ENCODE measurements at regions not wholly inside any gene's neighbourhood (a gene's known extent, or its start where the extent isn't known, plus 50 kb on each side); places are given as distances from the start of the nearest gene placed in this dataset.
"Not testable (repeated sequence)": the region's sequence is repeated elsewhere in the genome, so short reads cannot be mapped to it uniquely, and the experiment has no call there.

DNA sequence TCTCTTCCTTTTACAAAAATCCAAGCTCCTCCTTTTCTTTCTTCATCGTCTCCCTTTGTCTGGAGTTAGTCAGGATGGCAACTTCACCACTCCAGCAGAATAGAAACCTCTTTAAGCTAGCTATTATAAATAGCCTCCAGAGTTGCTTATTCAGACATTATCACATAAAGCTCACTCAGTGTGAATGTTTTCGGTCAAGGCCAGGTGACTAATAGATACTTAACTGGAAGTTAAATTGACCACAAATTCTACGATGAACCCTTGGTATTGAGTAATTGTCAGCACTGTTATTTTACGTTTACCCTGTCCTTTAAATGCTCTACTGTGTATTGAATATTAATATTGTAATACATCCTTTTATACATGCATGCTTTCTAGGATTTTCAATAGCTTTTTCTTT is 340.4 kb downstream of the OTUD1 start:
- no peak for DNase-seq

DNA sequence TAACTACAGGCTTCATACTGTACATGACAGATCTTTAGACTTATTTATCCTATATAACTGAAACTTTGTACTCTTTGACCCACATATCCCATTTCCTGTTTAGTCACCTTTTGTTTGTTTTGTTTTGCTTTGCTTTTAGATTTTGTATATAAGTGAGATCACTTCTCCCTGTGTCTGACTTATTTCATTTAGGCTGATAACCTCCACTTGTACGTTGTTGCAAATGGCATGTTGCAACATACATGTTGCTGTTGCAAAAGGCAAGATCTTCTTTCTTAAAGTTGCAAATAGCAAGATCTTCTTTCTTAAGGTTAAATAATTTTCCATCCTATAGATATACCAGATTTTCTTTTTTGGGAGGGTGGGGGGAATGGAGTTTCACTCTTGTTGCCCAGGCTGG is 341.5 kb downstream of the OTUD1 start:
- DNase-seq = no peak

DNA sequence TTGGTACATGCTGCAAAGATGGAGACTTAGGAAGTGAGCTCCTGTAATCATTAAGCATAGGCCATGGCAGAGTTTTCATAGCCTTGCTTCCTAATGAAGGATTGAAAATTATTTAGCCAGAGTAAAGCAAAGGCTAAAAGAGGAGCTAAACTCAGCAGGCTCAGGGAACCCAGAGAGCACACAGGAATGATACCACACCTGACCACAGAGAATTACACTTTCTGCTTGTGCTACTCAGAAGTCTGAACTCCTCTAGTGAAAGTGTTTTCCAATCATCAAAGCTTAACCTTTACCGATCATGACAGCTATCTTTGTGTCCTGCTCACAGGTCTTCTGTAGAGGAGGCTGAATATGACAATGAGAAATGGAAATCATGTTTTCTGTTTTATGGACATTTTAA is 347.7 kb downstream of the OTUD1 start:
- no peak for DNase-seq

DNA sequence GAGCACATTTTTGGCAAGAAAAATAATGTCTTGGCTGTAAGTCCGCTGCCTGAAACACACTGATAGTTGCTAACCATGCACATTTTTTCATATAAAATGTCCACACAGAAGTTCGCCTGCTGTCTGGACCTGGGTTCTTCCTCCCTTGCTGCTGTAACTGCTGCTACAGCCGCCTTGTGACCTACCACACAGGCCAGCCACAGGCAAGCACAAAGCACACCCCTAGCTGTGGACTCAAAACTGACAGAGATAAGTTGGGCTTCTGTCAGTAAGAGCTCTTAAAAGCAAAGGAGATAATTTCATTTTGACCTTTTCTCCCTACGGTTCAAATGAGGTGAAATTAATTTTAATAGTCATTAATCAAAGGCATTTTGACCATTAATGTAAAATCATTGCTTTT is 354.7 kb downstream of the OTUD1 start:
- no peak for DNase-seq

DNA sequence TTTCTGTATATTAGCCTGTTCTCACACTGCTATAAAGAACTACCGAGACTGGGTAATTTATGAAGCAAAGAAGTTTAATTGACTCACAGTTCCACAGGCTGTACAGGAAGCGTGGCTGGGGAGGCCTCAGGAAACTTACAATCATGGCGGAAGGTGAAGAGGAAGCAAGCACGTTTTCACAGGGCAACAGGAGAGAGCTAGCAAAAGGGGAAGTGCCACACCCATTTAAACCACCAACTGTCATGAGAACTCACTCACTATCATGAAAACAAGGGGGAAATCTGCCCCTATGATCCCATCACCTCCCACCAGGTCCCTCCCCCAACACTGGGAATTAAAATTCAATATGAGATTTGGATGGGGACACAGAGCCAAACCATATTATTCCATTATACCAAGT is 358.6 kb downstream of the OTUD1 start:
- not testable (repeated sequence) for DNase-seq

DNA sequence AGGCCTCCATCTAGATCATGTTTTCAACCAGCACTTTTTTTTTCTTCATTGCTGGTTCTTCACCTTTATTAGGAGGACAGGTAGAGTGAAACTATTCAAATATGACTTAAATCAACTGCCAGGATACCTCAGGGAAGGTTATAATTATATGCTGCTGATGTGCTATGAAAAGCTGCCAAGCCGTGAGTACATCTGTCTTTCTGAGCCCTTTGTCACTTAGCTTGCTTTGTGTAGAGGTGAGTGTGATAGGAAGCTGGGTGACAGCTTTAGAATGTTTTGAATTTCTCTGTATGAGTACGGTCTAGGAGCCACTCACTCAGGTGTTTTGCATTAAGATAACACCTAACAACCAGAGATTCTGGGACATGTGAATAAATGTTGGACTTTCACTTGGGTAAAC is 365.2 kb downstream of the OTUD1 start:
- DNase-seq = no peak

DNA sequence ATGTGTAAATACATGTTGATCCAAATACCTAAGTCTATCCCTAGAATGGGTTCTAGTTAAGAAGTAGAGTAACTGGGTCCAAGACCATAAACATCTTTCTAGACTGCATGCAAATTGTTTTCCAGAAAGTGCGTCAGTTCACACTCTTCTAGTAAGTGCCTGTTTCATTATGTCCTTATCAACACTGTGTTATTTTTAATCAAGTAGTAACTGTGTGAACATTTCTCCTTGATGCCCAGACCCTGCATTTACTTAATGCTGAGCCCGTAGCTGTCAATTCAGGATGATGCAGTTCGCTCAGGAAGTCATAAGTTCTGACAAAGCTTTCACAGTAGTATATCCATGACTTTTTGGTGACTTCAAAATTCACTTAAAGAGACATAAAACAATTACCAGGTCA is 374.8 kb downstream of the OTUD1 start:
- DNase-seq = no peak

DNA sequence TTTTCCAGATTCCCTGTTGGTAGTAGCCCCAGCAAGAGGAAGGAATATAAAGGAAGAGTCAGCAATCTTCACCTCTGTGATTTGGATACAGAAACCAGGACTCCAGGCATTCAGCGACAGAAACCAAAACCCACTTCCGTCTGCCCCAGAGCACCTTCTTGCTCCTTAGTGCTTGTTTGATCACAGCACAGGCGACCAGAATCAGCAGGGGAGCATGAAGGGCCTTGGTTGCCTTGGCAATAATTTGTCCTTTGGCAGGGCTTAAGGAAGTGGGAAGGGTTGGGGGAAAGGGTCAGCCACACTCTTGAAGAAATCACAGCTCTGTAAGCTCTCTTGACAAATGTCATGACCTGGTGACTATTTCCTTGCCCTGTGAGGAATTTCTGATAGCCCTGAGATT is 379.6 kb downstream of the OTUD1 start:
- no peak for DNase-seq

DNA sequence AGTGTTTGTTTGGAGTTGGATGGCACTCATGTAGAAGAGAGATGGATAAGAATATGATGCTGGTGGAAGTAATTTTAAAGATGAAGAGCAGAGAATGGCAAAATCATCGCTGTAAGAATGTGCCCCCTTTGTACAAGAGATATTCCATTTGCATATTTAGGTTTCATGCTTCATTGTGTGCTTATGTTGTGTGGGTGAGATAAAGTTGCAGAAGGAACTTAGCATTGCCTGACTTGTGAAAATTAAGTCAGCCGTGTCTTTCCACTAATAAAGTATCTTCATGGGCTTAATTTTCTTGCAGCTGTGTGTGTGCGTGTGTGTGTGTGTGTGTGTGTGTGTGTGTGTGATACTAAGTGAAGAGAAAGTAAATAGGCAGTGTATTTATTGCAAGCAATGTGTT is 381.9 kb downstream of the OTUD1 start:
- DNase-seq = no peak

DNA sequence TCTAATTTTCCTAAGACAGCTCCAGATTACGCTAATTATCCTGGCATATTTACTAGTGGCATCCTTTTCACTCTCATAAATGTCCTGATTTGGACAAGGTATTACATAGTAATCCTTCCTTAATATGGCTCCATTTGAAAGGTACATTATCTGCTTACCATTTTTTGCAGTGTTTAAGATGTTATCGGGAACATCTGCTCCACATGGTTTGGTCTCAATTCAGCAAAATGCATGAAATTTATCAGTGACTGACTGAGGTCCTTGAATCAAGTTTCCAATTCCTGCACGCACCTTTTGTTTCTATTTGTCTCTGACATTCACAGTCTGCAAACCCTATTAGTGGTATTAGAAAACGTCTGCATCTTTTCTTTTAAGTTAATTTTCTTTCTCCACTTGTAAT is 384.1 kb upstream of the KIAA1217 start:
- no peak for DNase-seq

DNA sequence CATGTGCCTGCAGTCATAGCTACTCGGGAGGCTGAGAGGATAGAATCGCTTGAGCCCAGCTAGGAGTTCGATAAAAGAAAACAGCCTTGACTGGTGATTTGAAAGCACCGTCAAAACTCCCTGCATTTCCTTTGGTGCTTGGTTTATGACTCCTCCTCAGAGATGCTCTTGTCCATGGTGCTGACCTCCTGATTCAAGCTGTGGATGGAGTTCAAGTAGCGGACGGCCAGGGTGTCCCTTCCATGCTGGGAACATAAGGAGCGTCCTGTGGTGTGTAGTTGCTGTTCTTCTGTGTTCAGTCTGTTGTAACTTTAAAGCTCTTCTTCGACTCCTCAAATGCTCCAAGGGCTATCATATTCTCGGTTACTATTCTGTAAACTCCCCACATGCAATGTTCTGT is 382.5 kb upstream of the KIAA1217 start:
- no peak for DNase-seq

DNA sequence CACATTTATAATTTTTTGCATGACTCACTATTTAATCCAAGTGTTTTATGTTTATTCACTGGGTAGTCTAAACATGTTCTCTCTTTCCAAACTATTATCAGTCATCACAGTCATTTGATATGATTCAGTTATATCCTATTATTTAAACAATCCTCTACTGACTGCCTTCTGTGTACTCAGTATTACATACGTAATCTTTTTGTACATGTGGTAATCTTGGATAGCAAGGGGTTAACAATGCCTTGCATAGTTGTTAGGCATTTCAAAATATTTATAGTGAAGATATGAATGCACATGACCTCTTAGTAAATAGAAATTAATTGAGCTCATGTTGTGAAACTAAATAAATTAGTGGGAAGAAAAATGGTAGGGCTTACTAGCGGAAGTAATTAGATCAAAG is 379.4 kb upstream of the KIAA1217 start:
- DNase-seq = no peak

DNA sequence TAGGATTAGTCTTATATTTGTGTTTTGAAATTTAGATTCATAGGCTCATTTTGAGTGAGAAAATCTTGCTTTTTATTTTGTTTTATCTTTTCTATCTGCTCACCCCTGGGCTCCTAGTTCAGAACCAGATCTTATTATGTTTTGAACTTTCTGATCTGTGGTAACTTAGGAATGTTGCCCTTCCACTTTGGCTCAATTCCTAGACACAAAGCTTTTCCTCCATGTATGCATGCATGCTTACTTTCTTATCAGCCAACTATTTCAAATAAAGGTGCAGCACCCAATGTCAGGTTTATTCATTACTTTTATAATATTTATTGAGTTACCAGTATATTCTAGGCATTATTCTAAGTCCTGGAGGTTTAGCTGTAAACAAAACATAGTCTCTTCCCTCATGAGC is 374.8 kb upstream of the KIAA1217 start:
- DNase-seq = no peak

DNA sequence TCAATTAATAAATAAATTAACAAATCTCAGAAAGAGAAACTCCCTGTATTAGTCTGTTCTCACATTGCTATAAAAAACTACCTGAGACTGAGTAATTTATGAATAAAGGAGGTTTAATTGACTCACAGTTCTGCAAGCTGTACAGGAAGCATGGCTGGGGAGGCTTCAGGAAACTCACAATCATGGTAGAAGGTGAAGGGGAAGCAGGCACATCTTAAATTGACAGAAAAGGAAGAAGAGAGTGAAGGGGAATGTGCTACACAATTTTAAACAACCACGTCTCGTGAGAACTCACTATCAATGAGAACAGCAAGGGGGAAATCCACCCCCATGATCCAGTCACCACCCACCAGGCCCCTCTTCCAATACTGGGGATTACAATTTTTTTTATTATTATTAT is 358.3 kb upstream of the KIAA1217 start:
- DNase-seq = no peak

DNA sequence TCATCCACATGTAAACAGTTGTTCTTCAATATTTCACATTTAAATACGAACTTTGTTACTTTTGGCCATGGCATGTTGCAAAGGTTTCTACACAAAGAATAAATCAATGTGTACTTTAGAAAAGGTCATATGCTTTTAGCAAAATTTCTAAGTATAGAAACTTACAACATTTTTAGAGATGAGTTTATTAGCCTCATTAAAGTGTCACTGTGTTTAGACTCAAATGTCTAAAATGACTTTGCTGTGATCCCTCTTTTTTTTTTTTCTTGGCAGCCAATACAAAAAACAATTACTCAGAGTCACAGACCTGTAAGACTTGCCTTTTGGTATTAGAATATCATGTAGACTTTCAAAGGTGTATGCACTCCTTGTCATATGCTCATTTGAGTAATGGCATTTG is 349.3 kb upstream of the KIAA1217 start:
- DNase-seq = no peak

DNA sequence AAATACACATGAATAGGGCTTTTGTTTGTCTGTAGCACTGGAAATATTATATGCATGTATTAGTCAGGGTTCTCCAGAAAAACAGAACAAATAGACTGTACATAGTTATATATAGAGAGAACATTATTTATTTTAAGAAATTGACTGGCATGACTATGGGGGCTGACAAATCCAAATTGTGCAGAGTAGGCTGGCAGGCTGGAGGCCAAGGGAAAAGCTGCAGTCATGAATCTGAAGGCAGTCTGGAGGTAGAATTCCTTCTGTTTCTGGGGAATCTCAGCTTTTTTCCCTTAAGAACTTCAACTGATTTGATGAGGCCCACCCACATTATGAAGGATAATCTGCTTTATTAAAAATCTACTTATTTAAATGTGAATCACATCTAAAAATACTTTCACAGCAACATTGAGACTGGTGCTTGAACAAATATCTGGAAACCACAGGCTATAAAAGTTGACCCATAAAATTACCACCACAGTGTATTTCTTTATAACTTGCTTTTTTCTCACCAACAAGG is 344.2 kb upstream of the KIAA1217 start:
- no peak for DNase-seq

DNA sequence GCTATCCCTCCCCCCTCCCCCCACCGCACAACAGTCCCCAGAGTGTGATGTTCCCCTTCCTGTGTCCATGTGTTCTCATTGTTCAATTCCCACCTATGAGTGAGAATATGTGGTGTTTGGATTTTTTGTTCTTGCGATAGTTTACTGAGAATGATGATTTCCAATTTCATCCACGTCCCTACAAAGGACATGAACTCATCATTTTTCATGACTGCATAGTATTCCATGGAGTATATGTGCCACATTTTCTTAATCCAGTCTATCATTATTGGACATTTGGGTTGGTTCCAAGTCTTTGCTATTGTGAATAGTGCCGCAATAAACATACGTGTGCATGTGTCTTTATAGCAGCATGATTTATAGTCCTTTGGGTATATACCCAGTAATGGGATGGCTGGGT is 342.0 kb upstream of the KIAA1217 start:
- not testable (repeated sequence) for DNase-seq

DNA sequence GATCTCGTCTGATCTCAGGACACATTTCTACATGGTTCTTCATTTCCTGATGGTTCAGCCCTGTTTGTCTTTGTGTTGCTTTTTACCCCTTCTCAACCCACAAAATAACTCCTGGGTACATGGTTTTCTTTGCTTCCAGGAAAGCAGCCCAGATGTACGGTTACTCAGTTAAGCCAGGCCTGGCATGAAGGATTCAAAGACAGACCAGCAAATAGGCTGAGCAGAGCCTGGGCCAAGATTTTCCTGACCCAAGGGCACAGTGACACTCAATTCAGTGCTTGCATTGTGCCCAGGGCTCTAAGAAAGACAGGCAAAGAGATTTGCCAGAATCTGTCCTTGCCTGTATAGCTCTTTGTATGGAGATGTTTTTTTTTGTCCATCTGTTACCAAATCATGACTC is 340.8 kb upstream of the KIAA1217 start:
- DNase-seq = no peak

DNA sequence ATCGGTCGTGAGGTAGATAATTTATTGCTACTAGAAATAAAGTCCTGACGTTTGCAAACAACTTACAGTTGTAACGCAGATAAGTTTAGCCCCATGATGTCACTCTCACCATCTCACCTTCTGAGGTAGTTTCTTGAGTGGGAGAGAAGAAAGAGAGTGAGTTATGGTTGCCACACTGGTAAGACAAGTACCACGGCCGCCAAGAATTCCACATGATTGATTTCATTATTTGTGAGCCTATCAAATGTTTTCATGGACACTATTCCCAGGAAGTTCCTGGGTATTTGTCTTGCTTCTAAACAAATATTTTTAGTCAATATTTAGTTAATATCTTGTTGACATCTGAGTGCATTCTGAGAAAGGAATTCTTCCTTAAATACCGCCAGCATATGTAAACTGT is 339.4 kb upstream of the KIAA1217 start:
- DNase-seq = no peak

DNA sequence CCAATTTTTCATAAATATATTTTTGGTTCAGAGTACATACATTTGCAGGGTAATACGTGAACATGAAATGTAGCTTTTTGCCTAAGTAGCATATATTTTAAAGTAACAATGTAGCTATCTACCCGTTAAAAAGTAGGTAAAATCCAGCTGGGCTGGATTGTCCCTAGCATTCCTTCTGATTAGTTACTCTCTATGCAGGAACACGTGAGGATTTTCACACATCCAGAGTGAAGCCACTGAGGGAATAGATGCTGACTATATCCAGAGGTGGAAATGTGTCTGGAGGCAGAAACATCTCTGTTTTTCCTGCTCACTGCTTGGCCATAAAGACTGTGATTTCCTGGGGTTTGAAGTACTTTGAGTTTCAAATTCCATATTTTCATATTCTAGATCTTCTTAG is 338.9 kb upstream of the KIAA1217 start:
- DNase-seq = no peak

DNA sequence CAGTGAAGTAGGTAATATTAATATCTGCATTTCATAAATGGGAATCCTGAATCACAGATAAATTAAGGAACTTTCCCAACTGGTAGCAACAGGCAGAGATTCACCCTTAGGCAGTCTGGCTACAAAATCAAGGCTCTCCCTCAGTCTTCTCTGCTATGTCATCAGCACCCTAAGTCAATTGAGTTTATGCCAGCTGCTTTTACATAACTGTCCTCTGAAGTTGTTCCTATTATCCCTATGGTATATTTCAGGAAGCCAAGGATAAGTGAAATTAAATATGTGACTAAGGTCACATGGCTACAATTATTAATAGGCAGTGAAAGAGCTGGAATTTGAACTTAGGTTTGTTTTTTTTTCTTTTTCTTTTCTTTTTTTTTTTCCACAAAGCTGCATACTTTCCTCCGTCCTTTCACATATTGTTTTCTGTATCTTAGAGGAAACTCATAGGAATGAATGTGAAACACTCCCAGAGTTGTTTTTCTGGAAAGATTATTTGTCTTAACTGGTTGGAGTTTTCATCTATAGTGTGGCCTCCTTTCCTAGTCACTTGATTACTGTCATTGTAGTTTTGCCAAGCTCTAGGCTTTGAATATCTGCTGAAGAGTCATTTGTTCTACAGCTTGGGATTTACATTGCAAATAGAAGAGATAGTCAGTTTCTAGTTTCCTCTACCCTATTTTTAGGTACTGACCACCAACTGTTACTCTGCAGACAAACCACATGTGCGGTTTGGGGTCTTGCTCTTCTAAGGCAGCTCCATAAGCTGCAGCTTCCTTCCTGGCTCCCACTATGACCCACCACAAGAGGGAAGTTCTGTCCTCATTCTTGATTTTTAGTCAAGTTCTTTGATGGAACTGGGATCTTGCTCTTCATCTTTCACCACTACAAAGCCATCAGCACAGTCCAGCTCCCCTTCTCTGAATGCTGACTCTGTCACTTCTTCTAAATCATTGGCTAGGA is 338.0 kb upstream of the KIAA1217 start:
- DNase-seq = no peak

DNA sequence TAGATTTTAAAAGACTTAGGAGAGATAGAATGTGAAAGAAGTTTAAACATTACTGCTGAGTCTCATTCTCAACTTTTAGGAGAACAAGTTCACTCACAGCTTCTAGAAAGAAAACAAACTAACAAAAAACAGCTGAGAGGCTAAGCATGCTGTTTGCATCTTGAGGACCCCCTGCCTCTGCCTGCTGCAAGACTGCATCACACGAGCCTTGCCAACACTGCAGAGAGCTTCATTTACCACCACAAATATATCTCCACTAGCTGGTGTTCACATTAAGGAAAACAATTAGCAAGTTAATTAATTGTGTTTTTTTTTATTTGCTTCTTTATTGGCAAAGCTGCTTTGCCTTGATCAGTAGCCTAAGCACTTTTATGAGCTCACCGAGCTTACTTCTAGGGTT is 336.6 kb upstream of the KIAA1217 start:
- DNase-seq = no peak

DNA sequence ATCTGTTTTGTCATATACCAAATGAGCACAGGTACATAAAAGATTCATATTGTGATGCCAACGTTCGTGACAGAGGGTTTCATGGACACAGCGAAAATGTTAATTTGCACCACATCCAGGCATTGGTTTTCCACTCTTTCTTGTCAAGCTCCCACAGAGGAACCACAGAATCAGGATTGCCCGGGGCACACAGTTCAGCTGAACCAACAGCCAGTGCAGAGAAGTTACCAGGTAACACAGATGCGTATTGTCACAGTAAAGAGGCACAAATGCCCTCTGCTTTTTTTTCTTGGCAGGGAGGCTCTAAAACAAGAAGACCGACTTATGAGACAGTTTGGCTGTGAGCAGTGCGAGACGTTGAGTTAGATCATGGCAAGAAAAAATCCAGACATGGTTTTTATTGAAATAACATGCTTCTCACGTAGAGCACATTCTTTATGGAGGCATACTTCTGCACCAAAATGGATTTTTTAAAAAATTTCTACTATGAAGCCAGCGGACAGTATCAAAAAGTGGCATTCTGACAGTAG is 331.1 kb upstream of the KIAA1217 start:
- DNase-seq = no peak

DNA sequence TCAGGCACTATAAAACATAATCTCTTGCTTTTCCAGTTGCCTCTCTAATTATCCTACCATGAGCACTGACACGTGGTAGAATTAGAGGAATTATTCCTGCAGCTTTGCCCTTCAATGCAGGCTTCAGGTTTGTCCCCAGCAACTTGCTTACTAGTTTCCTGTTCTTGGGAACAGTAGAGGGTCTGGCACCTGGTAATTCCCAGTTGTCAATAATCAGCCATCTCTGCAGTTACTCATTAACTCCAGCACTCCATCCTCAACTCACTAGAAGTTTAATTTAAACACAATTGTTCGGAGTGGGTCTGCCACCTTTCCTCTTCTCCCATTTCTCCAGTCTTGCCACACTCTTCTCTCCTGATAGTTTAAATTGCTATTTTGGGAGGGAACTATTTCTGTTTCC is 324.3 kb upstream of the KIAA1217 start:
- no peak for DNase-seq

DNA sequence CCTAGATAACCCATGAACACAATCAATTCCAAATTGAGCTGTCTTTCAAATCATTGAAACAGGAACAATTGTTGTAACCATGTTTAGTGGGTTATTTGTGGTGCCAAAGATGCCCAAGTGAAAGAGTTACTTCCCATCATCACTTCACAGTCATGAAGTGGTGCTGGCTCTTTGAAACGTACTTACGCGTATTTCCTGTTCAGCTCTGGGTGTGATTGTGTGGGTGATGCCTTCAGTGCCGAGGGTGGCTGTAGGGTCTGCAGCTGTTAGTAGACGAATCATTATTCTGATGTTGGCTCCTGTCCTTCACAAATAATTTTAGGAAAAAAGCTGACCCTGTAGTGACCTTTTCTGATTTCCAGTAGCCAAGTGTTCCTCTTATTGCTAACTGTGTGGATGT is 323.1 kb upstream of the KIAA1217 start:
- DNase-seq = no peak

Data from activated effector memory CD4-positive, alpha-beta T cell treated with anti-CD3 and anti-CD28 coated beads, Interleukin-2, amount 50 U/mL, for 16 hours (primary cell).